Esophagus squamous epithelium (tissue), 4 donors: ENCODE measurements at regions not wholly inside any gene's neighbourhood (a gene's known extent, or its start where the extent isn't known, plus 50 kb on each side); places are given as distances from the start of the nearest gene placed in this dataset.

ENCODE experiments used
- CTCF ChIP-seq, 6 experiments: fragments of 450-650 bp in 4 of 6; fragments of 200-600 bp in 2 of 6; sonication (generic) in 2 of 6; IDR thresholded peaks; one replicate each; pipeline ENCODE4 v1.5.1; 2016 to 2019; ENCODE audit warnings: antibody characterized with exemption in 6 of 6, mild to moderate bottlenecking in 4 of 6, moderate library complexity in 4 of 6
- POLR2A ChIP-seq, 4 donors: fragments of 450-650 bp; IDR thresholded peaks; one replicate each; pipeline ENCODE4 v1.6.1; 2017; ENCODE audit warnings: antibody characterized with exemption in 4 of 4, mild to moderate bottlenecking in 4 of 4, moderate library complexity in 3 of 4

GRCh38 chr14:65211341-65211987, 109.1 kb upstream of the MAX start:
- TF ChIP-seq POLR2A (IDR thresholded peaks at IDR 0.05) (no peak), CTCF (IDR thresholded peaks at IDR 0.05) (no peak)
